HG03354 (cell line): ENCODE measurements at regions not wholly inside any gene's neighbourhood (a gene's known extent, or its start where the extent isn't known, plus 50 kb on each side); places are given as distances from the start of the nearest gene placed in this dataset.
"Not testable (repeated sequence)": the region's sequence is repeated elsewhere in the genome, so short reads cannot be mapped to it uniquely, and the experiment has no call there.

Source experiments
- ATAC-seq: cut with Tn5 transposase; IDR thresholded peaks from one replicate; pipeline ENCODE4 v1.9.1; 2021; ENCODE audit warnings: mild to moderate bottlenecking; ENCODE audit not compliant: unreplicated experiment, poor library complexity, severe bottlenecking

- no peak for ATAC-seq
These were observed 210.7 kb downstream of the RASSF9 start for GRCh38 chr12:85625467-85625866.

- no peak for ATAC-seq
These were observed 210.0 kb downstream of the RASSF9 start for GRCh38 chr12:85626001-85626783.

DNA sequence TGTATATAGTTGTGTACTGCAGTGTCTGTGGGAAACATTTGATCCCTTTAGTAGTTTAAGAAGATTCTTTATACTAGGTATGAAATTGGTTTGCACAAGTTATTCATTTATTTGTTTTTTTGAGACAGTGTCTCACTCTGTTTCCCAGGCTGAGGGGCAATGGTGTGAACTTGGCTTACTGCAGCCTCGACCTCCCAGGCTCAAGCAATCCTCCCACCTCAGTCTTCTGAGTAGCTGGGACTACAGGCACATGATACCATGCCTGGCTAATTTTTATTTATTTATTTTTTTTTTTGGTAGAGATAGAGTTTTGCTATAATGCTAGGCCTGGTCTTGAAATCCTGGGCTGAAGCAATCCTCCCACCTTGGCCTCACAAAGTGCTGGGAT, 209.4 kb downstream of the RASSF9 start:
- ATAC-seq, result no peak

GRCh38 chr12:85627584-85627983, 208.6 kb downstream of the RASSF9 start:
- ATAC-seq, result no peak

DNA sequence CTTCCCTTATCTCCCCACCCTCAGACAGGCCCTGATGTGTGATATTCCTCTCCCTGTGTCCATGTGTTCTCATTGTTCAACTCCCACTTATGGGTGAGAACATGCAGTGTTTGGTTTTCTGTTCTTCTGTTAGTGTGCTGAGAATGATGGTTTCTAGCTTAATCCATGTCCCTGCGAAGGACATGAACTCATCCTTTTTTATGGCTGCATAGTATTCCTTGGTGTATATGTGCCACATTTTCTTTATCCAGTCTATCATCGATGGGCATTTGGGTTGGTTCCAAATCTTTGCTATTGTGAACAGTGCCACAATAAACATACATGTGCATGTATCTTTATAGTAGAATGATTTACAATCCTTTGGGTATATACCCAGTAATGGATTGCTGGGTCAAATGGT, 207.6 kb downstream of the RASSF9 start:
- not testable (repeated sequence) for ATAC-seq

DNA sequence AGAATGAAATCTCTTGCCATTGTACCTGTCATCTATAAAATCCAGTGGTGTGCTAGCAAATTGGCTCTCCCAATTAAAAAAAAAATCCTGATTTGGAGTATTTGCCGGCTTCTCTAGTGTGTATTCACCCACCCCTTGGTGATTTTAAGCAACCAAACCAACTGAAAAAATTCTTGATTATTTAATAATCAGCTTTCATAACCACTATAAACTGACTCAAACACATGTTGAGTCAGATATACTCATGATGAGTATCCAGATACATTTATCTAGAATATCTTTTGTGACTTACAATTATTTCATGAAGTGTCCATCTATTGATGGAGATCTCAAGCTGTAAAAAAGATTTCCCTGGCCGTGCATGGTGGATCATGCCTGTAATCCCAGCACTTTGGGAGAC, 205.4 kb downstream of the RASSF9 start:
- no peak for ATAC-seq

- no peak for ATAC-seq
These were observed 203.8 kb downstream of the RASSF9 start for GRCh38 chr12:85632390-85632789.

DNA sequence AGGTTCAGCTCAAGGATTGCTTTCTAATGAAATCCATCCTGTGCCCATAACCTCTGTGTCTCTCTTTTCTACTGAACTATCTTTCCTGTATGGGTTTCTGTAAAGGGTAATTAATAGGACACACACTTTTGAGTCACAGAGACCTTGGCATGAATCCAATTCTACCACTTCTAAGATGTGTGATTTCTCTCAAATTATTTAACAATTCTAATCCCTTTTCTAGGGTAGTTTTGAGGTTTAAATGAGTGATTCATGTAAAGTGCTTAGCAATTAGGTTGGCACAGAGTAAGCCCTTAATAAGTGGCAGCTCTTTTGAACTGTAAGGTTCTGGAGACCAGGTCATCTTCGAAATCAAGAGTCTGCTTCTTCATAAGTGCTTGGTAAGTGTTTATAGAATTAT, 202.7 kb downstream of the RASSF9 start:
- no peak for ATAC-seq

GRCh38 chr12:85639834-85640233, 196.4 kb downstream of the RASSF9 start:
- ATAC-seq, result no peak

- ATAC-seq, result no peak
These were observed 194.4 kb downstream of the RASSF9 start for GRCh38 chr12:85641796-85642195.

DNA sequence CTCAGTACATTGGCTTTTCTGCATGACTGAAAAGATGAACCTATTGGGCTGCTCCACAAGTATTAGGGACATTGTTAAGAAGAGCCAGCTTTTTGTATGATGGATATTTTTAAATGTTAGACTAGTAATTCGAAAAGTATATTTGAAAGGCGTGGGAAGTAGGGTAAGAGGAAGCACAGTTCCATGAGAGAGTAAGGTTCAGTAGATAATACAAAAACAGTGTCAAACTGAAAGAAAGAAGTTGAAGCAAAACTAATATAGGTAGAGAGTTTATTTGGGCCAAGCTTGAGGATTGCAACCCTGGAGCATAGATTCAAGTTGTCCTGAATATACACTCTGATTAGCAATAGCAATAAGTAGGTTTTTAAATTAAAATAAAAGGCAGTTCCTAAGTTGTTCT, 193.9 kb downstream of the RASSF9 start:
- ATAC-seq, result no peak

DNA sequence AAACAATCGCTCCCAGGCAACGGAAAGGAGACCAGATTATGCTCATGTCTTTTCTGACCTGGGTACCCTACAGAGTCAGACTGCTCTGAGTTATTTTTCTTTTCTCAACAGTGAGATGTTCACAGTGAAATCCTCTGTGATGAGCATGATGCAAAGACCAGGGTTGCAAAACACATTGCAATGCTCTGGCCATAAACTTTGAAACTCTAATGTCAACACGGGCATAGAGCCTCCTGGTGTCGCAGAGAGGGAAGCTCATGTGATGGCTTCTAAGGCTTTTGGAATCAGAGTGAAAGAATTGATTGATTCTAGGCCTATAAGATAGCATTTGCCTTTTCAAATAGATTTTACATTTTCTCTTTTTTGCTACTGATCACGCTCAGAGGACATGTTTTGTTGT, 193.4 kb downstream of the RASSF9 start:
- ATAC-seq, result no peak

DNA sequence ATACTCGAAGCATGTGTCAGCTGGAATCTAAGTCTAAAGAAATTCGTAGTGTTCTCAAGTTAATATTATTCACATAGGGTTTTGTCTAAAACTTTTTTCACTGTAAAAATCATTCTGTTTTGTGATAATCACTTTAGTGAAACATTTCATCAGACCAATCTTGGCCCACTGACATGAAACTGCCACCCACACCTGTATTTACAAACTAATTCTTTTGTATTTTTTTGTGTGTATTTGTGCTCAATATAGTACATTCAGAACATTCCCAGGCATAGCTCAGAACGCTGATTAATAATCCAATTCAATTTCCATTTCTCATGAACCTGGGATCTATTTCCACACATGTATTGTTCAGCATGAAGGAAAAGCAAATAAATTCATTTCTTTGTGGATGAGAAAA, 191.7 kb downstream of the RASSF9 start:
- no peak for ATAC-seq

DNA sequence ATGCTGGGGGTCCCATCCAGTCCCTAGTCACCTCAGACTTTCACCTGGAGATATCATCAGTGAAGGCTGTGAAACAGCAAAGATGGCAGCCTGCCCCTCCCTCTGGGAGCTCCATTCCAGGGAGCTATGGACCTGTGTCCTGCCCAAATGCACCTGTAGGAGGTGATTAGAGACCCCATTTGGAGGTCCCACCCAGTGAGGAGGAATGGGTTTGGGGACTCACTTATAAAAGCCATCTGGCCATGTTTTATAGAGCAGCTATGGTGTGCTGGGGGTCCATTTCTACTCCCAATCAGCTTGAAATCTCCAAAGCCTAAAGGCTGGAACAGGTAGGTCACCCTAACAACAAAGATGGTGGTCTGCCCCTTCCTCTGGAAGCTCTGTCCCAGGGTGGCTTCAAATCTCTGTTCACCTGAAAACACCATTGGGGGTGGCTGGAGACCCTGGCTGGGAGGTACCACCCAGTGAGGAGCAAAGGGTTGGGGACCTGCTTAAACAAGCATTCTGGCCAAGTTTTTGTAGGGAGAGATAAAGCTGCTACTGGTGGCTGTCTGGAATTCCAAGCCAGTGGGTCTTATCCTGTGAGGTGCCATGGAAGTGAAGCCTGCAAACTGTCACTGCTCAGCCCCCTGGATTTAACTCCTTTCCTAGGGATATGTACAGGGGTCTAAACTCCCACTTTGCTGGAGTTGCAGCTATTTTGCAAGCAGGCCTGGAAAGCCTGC, 182.3 kb downstream of the RASSF9 start:
- ATAC-seq, result no peak

DNA sequence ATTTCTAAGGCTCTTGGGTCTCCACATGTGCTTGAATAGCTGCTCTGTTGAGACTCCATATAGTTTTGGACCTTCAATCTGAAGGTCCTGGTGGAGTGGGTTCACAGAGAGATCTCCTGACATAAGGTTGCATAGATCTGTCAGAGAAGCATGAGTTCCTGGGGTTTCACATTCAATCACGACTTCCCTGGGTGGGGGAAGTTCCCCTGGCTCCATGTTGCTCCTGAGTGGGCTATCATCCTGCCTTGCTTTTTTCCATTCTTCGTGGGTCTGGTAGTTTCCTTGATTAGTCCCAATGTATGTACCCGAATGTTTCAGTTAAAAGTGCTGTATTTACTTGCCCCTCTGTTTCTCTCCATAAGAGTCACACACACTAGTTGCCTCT, 181.8 kb downstream of the RASSF9 start:
- ATAC-seq, result no peak

DNA sequence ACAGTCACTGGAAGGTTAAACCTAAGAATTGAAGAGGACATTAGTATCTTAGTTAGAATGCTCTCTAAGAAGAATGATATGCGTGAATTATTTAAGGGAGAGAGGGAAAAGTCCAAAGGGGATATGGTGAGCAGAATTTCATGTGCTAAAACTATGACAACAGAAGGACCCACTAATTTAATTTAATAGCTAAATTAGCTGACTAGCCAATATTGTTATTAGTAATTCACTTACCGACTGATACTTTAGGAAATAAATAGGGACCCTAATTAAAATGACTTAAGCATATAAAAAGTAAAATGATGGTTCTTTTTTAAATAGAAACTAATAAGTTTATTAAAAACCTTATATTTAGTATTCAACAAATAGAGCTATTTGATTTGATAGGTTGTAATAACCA, 179.6 kb downstream of the RASSF9 start:
- no peak for ATAC-seq

GRCh38 chr12:85657251-85657650, 179.0 kb downstream of the RASSF9 start:
- ATAC-seq, result no peak

DNA sequence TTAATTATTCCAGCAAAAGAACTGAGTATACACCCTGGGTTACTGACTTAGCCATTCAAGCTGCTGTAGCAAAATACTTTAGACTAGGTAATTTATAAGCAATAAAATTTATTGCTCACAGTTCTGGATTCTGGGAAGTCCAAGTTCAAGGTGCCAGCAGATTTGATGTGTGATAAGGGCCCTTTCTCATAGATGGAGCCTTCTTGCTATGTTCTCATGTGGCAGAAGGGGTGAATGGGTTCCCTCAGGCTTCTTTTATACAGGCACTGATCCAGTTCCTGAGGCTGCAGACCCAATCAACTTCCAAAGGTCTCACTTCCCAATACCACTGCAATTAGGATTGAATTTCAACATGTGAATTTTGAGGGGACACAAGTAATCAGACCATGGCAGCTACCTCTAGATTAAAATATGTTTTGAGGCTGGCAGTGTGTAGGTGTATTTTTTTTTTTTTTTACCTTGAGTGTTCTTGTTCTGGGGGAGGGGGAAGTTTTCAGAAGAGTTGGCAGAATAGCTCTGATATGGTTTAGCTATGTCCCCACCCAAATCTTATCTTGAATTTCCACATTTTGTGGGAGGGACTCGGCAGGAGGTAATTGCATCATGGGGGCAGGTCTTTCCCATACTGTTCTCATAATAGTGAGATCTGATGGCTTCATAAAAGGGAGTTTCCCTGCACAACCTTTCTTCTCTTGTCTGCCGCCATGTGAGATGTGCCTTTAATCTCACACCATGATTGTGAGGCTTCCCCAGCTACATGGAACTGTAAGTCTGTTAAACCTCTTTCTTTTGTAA, 178.2 kb downstream of the RASSF9 start:
- no peak for ATAC-seq

DNA sequence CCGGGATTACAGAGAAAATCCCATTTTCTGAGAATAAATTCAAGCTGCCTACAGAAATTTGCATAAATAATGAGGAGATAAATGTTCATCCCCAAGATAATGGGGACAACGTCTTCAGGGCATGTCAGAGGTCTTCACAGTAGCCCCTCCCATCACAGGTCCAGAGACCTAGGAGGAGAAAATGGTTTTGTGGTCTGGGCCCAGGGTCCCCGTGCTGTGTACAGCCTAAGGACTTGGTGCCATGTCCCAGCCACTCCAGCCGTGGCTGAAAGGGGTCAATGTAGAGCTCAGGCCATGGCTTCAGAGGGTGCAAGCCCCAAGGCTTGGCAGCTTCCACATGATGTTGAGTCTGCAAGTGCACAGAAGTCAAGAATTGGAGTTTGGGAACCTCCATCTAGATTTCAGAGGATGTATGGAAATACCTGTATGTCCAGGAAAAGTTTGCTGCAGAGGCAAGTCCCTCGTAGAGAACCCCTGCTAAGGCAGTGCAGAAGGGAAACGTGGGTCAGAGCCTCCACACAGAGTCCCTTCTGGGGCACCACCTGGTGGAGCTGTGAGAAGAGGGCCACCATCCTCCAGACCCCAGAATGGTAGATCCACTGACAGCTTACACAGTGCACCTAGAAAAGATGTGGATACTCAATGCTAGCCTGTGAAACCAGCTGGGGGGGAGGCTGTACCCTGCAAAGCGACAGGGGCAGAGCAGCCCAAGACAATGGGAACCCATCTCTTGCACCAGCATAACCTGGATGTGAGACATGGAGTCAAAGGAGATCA, 176.3 kb downstream of the RASSF9 start:
- no peak for ATAC-seq
